HS-27A (cell line): ENCODE measurements at regions not wholly inside any gene's neighbourhood (a gene's known extent, or its start where the extent isn't known, plus 50 kb on each side); places are given as distances from the start of the nearest gene placed in this dataset.

ENCODE experiments used
- DNase-seq: peaks from one replicate; pipeline ENCODE4 v3.0.0-alpha.2; 2012; ENCODE audit warnings: low read depth, missing footprints

- no peak for DNase-seq
Measured at GRCh38 chr14:94886931-94887330, 117.0 kb upstream of the GSC start.

- no peak for DNase-seq
Measured at GRCh38 chr14:94885481-94886155, 115.7 kb upstream of the GSC start.

GRCh38 chr14:94884616-94885230 lies 114.8 kb upstream of the GSC start:
- no peak for DNase-seq

- DNase-seq: no peak
Measured at GRCh38 chr14:94882401-94882800, 112.5 kb upstream of the GSC start.

- no peak for DNase-seq
Measured at GRCh38 chr14:94880876-94881275, 111.0 kb upstream of the GSC start.

- no peak for DNase-seq
Measured at GRCh38 chr14:94880106-94880505, 110.2 kb upstream of the GSC start.

- DNase-seq: no peak
Measured at GRCh38 chr14:94879537-94879936, 109.6 kb upstream of the GSC start.

- no peak for DNase-seq
Measured at GRCh38 chr14:94876306-94876705, 106.4 kb upstream of the GSC start.

- DNase-seq: no peak
Measured at GRCh38 chr14:94875256-94875655, 105.3 kb upstream of the GSC start.

- no peak for DNase-seq
Measured at GRCh38 chr14:94868772-94869072, 98.8 kb upstream of the GSC start.

GRCh38 chr14:94867946-94868771 lies 98.2 kb upstream of the GSC start:
- no peak for DNase-seq

GRCh38 chr14:94867209-94867608 lies 97.3 kb upstream of the GSC start:
- DNase-seq: no peak

GRCh38 chr14:94864387-94865195 lies 94.7 kb upstream of the GSC start:
- no peak for DNase-seq

- no peak for DNase-seq
Measured at GRCh38 chr14:94863366-94863765, 93.5 kb upstream of the GSC start.

- DNase-seq: no peak
Measured at GRCh38 chr14:94857950-94858349, 88.0 kb upstream of the GSC start.

GRCh38 chr14:94853920-94854319 lies 84.0 kb upstream of the GSC start:
- no peak for DNase-seq

- no peak for DNase-seq
Measured at GRCh38 chr14:94850309-94851211, 80.6 kb upstream of the GSC start.

GRCh38 chr14:94844593-94845152 lies 74.8 kb upstream of the GSC start:
- DNase-seq: no peak

GRCh38 chr14:94840467-94840866 lies 70.6 kb upstream of the GSC start:
- DNase-seq: no peak

- no peak for DNase-seq
Measured at GRCh38 chr14:94839348-94839747, 69.4 kb upstream of the GSC start.

GRCh38 chr14:94836849-94837248 lies 66.9 kb upstream of the GSC start:
- no peak for DNase-seq
